UCSD-AML1 (cell line): ENCODE measurements at regions not wholly inside any gene's neighbourhood (a gene's known extent, or its start where the extent isn't known, plus 50 kb on each side); places are given as distances from the start of the nearest gene placed in this dataset.
"Not testable (repeated sequence)": the region's sequence is repeated elsewhere in the genome, so short reads cannot be mapped to it uniquely, and the experiment has no call there.

Experiments
- DNase-seq: peaks from one replicate; lab custom pipeline; 2025; ENCODE audit not compliant: unreplicated experiment; lab: John Stamatoyannopoulos, UW

DNA sequence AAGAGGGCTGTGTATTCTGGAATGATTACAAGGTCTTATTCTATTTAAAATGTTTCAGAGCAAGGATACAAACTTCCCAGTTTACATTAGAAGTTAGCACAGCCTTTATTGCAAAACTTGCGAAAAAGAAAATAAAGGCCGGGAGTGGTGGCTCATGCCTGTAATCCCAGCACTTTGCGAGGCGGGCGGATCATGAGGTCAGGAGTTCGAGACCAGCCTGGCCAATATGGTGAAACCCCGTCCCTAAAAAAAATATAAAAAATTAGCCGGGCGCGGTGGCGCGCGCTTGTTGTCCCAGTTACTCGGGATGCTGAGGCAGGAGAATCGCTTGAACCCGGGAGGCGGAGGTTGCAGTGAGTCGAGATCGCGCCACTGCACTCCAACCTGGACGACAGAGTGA, 87.1 kb downstream of the TRIM27 start:
- not testable (repeated sequence) for DNase-seq

DNA sequence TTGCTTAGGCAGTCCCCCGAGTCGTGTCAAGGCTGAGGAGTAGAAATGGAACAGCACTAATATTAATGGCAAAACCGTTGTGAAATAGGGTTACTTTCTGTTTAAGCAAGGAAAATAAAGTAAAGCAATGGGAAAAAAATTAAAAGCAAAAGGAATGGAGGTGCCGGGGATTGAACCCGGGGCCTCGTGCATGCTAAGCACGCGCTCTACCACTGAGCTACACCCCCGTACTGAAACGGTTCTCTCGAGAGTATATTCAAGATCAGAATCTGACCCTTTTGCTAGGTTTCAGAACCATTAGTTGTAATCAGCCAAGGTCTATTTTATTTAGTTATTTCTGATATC, 85.5 kb downstream of the TRIM27 start:
- DNase-seq = peak; percentile 77

DNA sequence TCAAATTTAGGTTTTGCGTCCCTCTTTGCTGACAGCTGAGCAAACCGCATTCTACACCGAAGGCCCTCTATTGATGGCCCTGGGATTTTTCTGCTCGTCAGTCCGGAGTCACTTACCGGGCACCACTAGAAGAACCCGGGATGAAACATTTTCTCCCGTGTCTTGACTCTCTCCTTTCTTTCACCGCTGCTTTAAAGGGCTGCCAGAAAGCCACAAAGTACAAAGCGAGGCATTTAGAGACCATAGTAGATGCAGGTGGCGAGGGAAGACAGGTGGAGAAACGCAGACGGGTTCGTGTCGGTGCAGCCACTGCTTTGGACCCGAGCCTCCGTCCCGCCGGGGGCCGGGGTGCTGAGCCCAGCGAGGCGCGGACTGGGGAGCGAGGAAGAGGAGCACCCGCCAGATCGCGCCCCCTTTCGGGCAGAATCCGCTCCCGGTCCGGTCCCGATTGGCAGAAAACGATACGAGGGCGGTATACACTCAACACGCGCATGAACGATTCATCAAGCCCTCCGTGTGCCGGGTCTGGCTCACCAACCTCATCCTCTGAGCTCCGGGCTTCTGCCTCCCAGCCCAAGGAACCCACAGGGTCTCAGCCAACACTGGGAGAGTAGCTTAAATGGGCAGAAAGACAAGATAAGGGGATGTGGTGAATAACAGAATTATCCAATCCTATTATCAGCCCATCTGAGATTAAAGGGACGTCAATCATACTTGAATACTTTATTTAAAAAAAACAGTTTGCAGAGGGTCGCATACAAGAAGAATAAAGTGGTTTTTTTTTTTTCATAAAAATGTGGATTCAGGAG, 84.9 kb downstream of the TRIM27 start:
- peak; percentile 86 for DNase-seq

- no peak for DNase-seq
Observed at GRCh38 chr6:28839443-28840120, 84.2 kb downstream of the TRIM27 start.

DNA sequence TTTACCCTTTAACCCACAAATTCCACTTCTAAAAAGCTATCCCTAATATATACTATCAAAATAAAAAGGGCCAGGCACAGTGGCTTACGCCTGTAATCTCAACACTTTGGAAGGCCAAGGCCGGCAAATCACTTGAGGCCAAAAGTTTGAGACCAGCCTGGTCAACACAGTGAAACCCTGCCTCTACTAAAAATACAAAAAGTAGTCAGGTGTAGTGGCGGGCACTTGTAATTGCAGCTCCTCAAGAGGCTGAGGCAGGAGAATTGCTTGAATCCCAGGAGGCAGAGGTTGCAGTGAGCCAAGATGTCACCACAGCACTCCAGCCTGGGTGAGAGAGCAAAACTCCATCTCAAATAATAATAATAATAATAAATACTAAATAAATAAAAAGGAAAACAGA, 82.5 kb downstream of the TRIM27 start:
- no peak for DNase-seq

DNA sequence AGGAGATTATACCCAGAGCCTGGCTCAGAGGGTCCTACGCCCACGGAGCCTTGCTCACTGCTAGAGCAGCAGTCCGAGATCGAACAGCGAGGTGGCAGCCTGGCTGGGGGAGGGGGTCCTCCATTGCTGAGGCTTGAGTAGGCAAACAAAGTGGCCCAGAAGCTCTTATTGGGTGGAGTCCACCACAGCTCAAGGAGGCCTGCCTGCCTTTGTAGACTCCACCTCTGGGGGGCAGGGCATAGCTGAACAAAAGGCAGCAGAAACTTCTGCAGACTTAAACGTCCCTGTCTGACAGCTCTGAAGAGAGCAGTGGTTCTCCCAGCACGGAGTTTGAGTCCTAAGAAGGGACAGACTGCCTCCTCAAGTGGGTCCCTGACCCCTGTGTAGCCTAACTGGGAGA, 75.0 kb downstream of the TRIM27 start:
- peak; percentile 41 for DNase-seq
